Natural killer cell (primary cell): ENCODE measurements at regions not wholly inside any gene's neighbourhood (a gene's known extent, or its start where the extent isn't known, plus 50 kb on each side); places are given as distances from the start of the nearest gene placed in this dataset.
"Not testable (repeated sequence)": the region's sequence is repeated elsewhere in the genome, so short reads cannot be mapped to it uniquely, and the experiment has no call there.

Experiments used
- ATAC-seq, 3 donors: fragments of 150-1000 bp in 2 of 3; fragments of 200-7000 bp in 1 of 3; cut with Tn5 transposase; 1 replicate in 1 of 3; 2 replicates in 2 of 3; pipeline ENCODE4 v1.10.0; 2021; ENCODE audit warnings: mild to moderate bottlenecking in 2 of 3, moderate library complexity in 2 of 3
- DNase-seq, 2 donors: peaks; one replicate each; pipeline versions ENCODE4 v3.0.0 to v3.0.0-alpha.2; 2013 to 2021; ENCODE audit warnings: mixed read lengths in 1 of 2
- H3K27ac ChIP-seq: one replicate; pipeline ENCODE4 v1.5.1; 2013; ENCODE audit warnings: mild to moderate bottlenecking, low read length
- H3K27me3 ChIP-seq: one replicate; pipeline ENCODE4 v1.6.1; 2013; ENCODE audit warnings: low read length; ENCODE audit not compliant: control insufficient read depth, insufficient read depth
- H3K36me3 ChIP-seq: one replicate; pipeline ENCODE4 v1.6.1; 2013; ENCODE audit warnings: low read length; ENCODE audit not compliant: control insufficient read depth, insufficient read depth
- H3K4me1 ChIP-seq: one replicate; pipeline ENCODE4 v1.6.1; 2013; ENCODE audit warnings: low read length; ENCODE audit not compliant: control insufficient read depth, insufficient read depth
- H3K4me3 ChIP-seq: one replicate; pipeline ENCODE4 v1.5.1; 2013; ENCODE audit warnings: low read length
- H3K9me3 ChIP-seq: one replicate; pipeline ENCODE4 v1.6.1; 2013; ENCODE audit warnings: low read length; ENCODE audit not compliant: control insufficient read depth, insufficient read depth
- H3K27ac Mint-ChIP-seq, 2 donors: one replicate each; pipeline ENCODE4 v1.8.0; 2022; ENCODE audit warnings: mild to moderate bottlenecking in 2 of 2, mixed read lengths in 2 of 2, moderate library complexity in 1 of 2
- H3K27me3 Mint-ChIP-seq, 2 donors: one replicate each; pipeline ENCODE4 v1.8.0; 2022; ENCODE audit warnings: low read depth in 2 of 2, mixed read lengths in 2 of 2
- H3K36me3 Mint-ChIP-seq: one replicate; pipeline ENCODE4 v1.8.0; 2022; ENCODE audit warnings: mixed read lengths
- H3K4me1 Mint-ChIP-seq, 2 donors: one replicate each; pipeline ENCODE4 v1.8.0; 2022; ENCODE audit warnings: mixed read lengths in 2 of 2
- H3K4me3 Mint-ChIP-seq: one replicate; pipeline ENCODE4 v1.8.0; 2022; ENCODE audit warnings: mild to moderate bottlenecking, moderate library complexity, mixed read lengths
- H3K9me3 Mint-ChIP-seq, 2 donors: one replicate each; pipeline ENCODE4 v1.8.0; 2022; ENCODE audit warnings: mixed read lengths in 2 of 2
- WGBS: methylation state at CpG from one replicate; pipeline ENCODE4 v1.1.7; 2013; ENCODE audit warnings: missing lambda C conversion rate; ENCODE audit not compliant: insufficient coverage; 5-methylcytosine and 5-hydroxymethylcytosine counted together
- intact Hi-C: fragments of 100-400 bp; cut with micrococcal nuclease; formaldehyde crosslinking; loops from one replicate; pipeline ENCODE4 v1.14.2; 2022
- TF ChIP-seq, protein P1 (sequence below): fragments of 200-600 bp; IDR thresholded peaks from one replicate; pipeline ENCODE4 v1.8.0; 2022; ENCODE audit warnings: antibody characterized with exemption

DNA sequence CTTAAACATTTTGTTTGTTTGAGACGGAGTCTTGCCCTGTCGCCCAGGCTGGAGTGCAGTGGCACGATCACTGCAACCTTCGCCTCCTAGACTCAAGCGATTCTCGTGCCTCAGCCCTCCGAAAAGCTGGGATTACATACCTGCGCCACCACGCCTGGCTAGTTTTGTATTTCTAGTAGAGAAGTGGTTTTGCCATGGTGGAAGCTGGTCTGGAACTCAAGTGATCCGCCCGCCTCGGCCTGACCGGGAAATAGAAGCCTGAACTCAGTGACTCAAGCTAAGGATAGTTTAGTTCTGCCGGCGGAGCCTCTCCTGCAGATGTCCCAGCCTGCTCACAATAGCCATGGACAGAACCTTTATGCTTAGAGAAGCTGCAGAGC, 53.0 kb upstream of the ZNF254 start:
- Histone ChIP-seq H3K36me3 (peaks cover 3% of the 10 kb centered on the region), H3K9me3 (no peaks in the 10 kb centered on the region), H3K27me3 (no peaks in the 10 kb centered on the region), H3K4me1 (peaks cover 24% of the 10 kb centered on the region), H3K27ac (peak overlapping the region; percentile 87), H3K4me3 (peak overlapping the region; percentile 93)
- Mint-ChIP-seq H3K36me3 (no peaks in the 10 kb centered on the region), H3K9me3 (no peaks in the 10 kb centered on the region), H3K4me3 (peak overlapping the region; percentile 99), H3K27me3 (no peaks in the 10 kb centered on the region), H3K4me1 (peaks cover 37 to 40% of the 10 kb centered on the region in 2 donors), H3K27ac (peak overlapping the region; percentile 91 to 96)
- DNase-seq: peak in 1 of 2 donors; percentile 25
- under 1% methylated on average over 15 of the region's 15 CpGs for WGBS
- intact Hi-C loops: loop anchor here (1.0 kb wide), 1 partner anchor 53 kb away; the partner anchor contains the start of gene ZNF254
- TF ChIP-seq, protein P1, sequence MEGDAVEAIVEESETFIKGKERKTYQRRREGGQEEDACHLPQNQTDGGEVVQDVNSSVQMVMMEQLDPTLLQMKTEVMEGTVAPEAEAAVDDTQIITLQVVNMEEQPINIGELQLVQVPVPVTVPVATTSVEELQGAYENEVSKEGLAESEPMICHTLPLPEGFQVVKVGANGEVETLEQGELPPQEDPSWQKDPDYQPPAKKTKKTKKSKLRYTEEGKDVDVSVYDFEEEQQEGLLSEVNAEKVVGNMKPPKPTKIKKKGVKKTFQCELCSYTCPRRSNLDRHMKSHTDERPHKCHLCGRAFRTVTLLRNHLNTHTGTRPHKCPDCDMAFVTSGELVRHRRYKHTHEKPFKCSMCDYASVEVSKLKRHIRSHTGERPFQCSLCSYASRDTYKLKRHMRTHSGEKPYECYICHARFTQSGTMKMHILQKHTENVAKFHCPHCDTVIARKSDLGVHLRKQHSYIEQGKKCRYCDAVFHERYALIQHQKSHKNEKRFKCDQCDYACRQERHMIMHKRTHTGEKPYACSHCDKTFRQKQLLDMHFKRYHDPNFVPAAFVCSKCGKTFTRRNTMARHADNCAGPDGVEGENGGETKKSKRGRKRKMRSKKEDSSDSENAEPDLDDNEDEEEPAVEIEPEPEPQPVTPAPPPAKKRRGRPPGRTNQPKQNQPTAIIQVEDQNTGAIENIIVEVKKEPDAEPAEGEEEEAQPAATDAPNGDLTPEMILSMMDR: no peak
- ATAC-seq: peak; percentile 16 to 21 (median 16)

DNA sequence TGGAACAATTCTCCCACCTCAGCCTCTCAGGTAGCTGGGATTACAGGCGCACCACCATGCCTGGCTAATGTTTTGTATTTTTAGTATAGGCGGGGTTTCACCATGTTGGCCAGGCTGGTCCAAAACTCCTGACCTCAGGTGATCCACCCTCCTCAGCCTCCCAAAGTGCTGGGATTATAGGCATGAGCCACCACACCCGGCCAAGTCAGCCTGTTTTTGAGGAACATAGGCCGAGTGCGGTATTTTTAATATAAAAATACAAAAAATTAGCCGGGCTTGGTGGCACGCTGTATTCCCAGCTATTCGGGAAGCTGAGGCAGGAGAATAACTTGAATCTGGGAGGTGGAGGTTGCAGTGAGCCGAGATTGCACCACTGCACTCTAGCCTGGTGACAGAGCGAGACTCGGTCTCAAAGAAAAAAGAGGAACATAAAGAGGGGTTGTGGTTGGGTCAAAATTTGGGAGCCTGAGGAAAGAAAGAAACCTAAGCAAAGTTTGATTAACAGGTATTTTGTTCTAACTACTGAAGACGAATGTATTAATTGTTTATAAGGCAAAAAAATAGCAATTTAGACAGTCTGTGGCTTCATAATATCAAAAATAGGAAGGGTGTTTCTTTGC, 51.6 kb upstream of the ZNF254 start:
- H3K36me3 ChIP-seq, H3K9me3 ChIP-seq, H3K27ac ChIP-seq, intact Hi-C loops, ATAC-seq, H3K27me3 Mint-ChIP-seq, H3K27me3 ChIP-seq, DNase-seq, H3K4me3 ChIP-seq, H3K9me3 Mint-ChIP-seq, H3K36me3 Mint-ChIP-seq: not testable (repeated sequence)
- peak overlapping the region; percentile 99 for H3K4me3 Mint-ChIP-seq
- peaks cover 51% of the 10 kb centered on the region in 2 donors for H3K4me1 Mint-ChIP-seq
- 85% methylated on average over 11 of the region's 12 CpGs for WGBS
- peaks cover 24% of the 10 kb centered on the region for H3K4me1 ChIP-seq
- H3K27ac Mint-ChIP-seq: peak overlapping the region in 1 of 2 donors; percentile 50
